Liver (tissue), 8 donors: ENCODE measurements at regions not wholly inside any gene's neighbourhood (a gene's known extent, or its start where the extent isn't known, plus 50 kb on each side); places are given as distances from the start of the nearest gene placed in this dataset.

ENCODE experiments used
- DNase-seq: peaks from one replicate; pipeline ENCODE4 v3.0.0-alpha.2; 2017; ENCODE audit warnings: low spot score
- H3K27ac ChIP-seq, 2 donors: one replicate each; pipeline ENCODE4 v1.7.0; 2013; ENCODE audit warnings: inconsistent platforms in 2 of 2, low read length in 2 of 2, control low read depth in 1 of 2, low read depth in 1 of 2, mild to moderate bottlenecking in 1 of 2
- H3K27me3 ChIP-seq, 4 donors: one replicate each; pipeline versions ENCODE4 v1.6.1 to v1.7.0; 2013; ENCODE audit warnings: low read length in 3 of 4, inconsistent platforms in 1 of 4, mild to moderate bottlenecking in 1 of 4, moderate library complexity in 1 of 4; ENCODE audit not compliant: control insufficient read depth in 4 of 4, insufficient read depth in 4 of 4
- H3K36me3 ChIP-seq, 4 donors: one replicate each; pipeline versions ENCODE4 v1.6.1 to v1.7.0; 2013; ENCODE audit warnings: low read length in 3 of 4, mild to moderate bottlenecking in 3 of 4, low read depth in 1 of 4, moderate library complexity in 1 of 4; ENCODE audit not compliant: control insufficient read depth in 4 of 4, insufficient read depth in 3 of 4
- H3K4me1 ChIP-seq, 4 donors: one replicate each; pipeline versions ENCODE4 v1.6.1 to v1.7.0; 2013; ENCODE audit warnings: low read length in 3 of 4, mild to moderate bottlenecking in 3 of 4, moderate library complexity in 1 of 4; ENCODE audit not compliant: control insufficient read depth in 4 of 4, insufficient read depth in 4 of 4
- H3K4me3 ChIP-seq, 3 donors: one replicate each; pipeline versions ENCODE4 v1.6.1 to v1.7.0; 2013; ENCODE audit warnings: low read length in 3 of 3, control low read depth in 1 of 3, low read depth in 1 of 3, mild to moderate bottlenecking in 1 of 3
- H3K9ac ChIP-seq, 2 donors: one replicate each; pipeline ENCODE4 v1.7.0; 2013; ENCODE audit warnings: low read length in 2 of 2, mild to moderate bottlenecking in 2 of 2, moderate library complexity in 2 of 2, control low read depth in 1 of 2, low read depth in 1 of 2
- H3K9me3 ChIP-seq, 4 donors: one replicate each; pipeline versions ENCODE4 v1.6.1 to v1.7.0; 2013; ENCODE audit warnings: low read length in 3 of 4; ENCODE audit not compliant: control insufficient read depth in 4 of 4
- EGR1 ChIP-seq, 2 donors: IDR thresholded peaks; 2 replicates each; pipeline ENCODE4 v1.6.1; 2016 to 2018; ENCODE audit warnings: antibody characterized with exemption in 2 of 2, low read depth in 2 of 2
- FOXA1 ChIP-seq: IDR thresholded peaks from 2 replicates; pipeline ENCODE4 v1.6.1; 2016; ENCODE audit warnings: antibody characterized with exemption
- FOXA2 ChIP-seq: IDR thresholded peaks from 2 replicates; pipeline ENCODE4 v1.6.1; 2016; ENCODE audit warnings: antibody characterized with exemption
- GABPA ChIP-seq, 2 donors: IDR thresholded peaks in 1 of 2; conservative IDR thresholded peaks in 1 of 2; 2 replicates each; pipeline ENCODE4 v1.6.1; 2016; ENCODE audit warnings: antibody characterized with exemption in 2 of 2, mild to moderate bottlenecking in 1 of 2, moderate library complexity in 1 of 2
- HNF4A ChIP-seq, 2 donors: conservative IDR thresholded peaks; 2 replicates each; pipeline ENCODE4 v1.6.1; 2016; ENCODE audit warnings: antibody characterized with exemption in 2 of 2, mild to moderate bottlenecking in 2 of 2
- HNF4G ChIP-seq: IDR thresholded peaks from 2 replicates; pipeline ENCODE4 v1.6.1; 2016; ENCODE audit warnings: antibody characterized with exemption
- JUND ChIP-seq, 2 donors: IDR thresholded peaks; 2 replicates each; pipeline ENCODE4 v1.6.1; 2016; ENCODE audit warnings: antibody characterized with exemption in 2 of 2
- NR2F2 ChIP-seq: IDR thresholded peaks from 2 replicates; pipeline ENCODE4 v1.6.1; 2016; ENCODE audit warnings: antibody characterized with exemption
- RXRA ChIP-seq, 2 donors: IDR thresholded peaks; 2 replicates each; pipeline ENCODE4 v1.6.1; 2017 to 2018; ENCODE audit warnings: antibody characterized with exemption in 2 of 2, mild to moderate bottlenecking in 1 of 2
- SP1 ChIP-seq: IDR thresholded peaks from 2 replicates; pipeline ENCODE4 v1.6.1; 2018; ENCODE audit warnings: antibody characterized with exemption, mild to moderate bottlenecking
- TAF1 ChIP-seq: conservative IDR thresholded peaks from 2 replicates; pipeline ENCODE4 v1.6.1; 2016; ENCODE audit warnings: antibody characterized with exemption, mild to moderate bottlenecking
- YY1 ChIP-seq: IDR thresholded peaks from 2 replicates; pipeline ENCODE4 v1.6.1; 2016; ENCODE audit warnings: antibody characterized with exemption, mild to moderate bottlenecking
- WGBS: extraction: QIAGEN DNeasy Blood & Tissue Kit; methylation state at CpG from one replicate; pipeline ENCODE4 v1.1.7; 2013; 5-methylcytosine and 5-hydroxymethylcytosine counted together
- TF ChIP-seq, protein P1 (sequence below): IDR thresholded peaks from 2 replicates; pipeline ENCODE4 v1.6.1; 2016; ENCODE audit warnings: antibody characterized with exemption
- TF ChIP-seq, protein P2 (sequence below): IDR thresholded peaks from 2 replicates; pipeline ENCODE4 v1.6.1; 2016; ENCODE audit warnings: antibody characterized with exemption, mild to moderate bottlenecking
- TF ChIP-seq, protein P3 (sequence below): IDR thresholded peaks from 2 replicates; pipeline ENCODE4 v1.6.1; 2016; ENCODE audit warnings: antibody characterized with exemption
- TF ChIP-seq, protein P4 (sequence below): fragments of 150-350 bp; IDR thresholded peaks from 2 replicates; pipeline ENCODE4 v1.5.1; 2017; ENCODE audit warnings: improper control_type of control experiment, low read depth, low read length; ENCODE audit not compliant: missing input control
- donor health status: healthy.
- donor health status: healthy.
- donor health status: healthy.
- donor health status: healthy.
- donor health status: healthy.

DNA sequence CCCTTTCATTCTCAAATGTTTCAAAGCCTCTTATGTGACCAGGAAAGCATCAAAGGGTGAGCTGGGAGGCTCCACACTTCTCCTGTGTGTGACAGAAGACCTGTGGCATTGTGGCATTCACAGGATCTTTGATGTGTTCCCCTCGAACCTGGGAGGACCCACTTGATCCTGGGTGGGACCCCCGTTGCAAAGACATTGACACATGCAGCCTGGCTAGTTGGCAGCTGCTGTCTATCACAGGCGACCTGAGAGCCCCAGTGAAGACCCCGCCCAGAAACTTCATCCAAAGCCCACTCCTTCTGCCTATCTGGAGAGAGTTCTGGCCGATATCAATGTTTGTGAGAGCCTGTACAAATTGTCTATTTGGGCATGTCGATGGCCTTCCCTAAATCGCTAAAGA, 140.4 kb upstream of the ATP2B2 start:
- no peak overlapping the region for H3K9ac ChIP-seq
- H3K9me3 ChIP-seq = no peaks in the 10 kb centered on the region
- H3K4me1 ChIP-seq = no peaks in the 10 kb centered on the region
- H3K27me3 ChIP-seq = no peaks in the 10 kb centered on the region
- H3K36me3 ChIP-seq = no peaks in the 10 kb centered on the region
- H3K4me3 ChIP-seq = no peak overlapping the region
- no peak overlapping the region for H3K27ac ChIP-seq
- no peak for DNase-seq
- TF ChIP-seq, protein P1, sequence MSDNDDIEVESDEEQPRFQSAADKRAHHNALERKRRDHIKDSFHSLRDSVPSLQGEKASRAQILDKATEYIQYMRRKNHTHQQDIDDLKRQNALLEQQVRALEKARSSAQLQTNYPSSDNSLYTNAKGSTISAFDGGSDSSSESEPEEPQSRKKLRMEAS = no peak
- no peak for TF ChIP-seq JUND (IDR thresholded peaks at IDR 0.05)
- no peak for TF ChIP-seq FOXA2
- TF ChIP-seq SP1 = no peak
- no peak for TF ChIP-seq GABPA (IDR thresholded peaks at IDR 0.05 in 1 of 2, conservative IDR thresholded peaks at IDR 0.05 in 1 of 2)
- no peak for TF ChIP-seq TAF1
- TF ChIP-seq, protein P2, sequence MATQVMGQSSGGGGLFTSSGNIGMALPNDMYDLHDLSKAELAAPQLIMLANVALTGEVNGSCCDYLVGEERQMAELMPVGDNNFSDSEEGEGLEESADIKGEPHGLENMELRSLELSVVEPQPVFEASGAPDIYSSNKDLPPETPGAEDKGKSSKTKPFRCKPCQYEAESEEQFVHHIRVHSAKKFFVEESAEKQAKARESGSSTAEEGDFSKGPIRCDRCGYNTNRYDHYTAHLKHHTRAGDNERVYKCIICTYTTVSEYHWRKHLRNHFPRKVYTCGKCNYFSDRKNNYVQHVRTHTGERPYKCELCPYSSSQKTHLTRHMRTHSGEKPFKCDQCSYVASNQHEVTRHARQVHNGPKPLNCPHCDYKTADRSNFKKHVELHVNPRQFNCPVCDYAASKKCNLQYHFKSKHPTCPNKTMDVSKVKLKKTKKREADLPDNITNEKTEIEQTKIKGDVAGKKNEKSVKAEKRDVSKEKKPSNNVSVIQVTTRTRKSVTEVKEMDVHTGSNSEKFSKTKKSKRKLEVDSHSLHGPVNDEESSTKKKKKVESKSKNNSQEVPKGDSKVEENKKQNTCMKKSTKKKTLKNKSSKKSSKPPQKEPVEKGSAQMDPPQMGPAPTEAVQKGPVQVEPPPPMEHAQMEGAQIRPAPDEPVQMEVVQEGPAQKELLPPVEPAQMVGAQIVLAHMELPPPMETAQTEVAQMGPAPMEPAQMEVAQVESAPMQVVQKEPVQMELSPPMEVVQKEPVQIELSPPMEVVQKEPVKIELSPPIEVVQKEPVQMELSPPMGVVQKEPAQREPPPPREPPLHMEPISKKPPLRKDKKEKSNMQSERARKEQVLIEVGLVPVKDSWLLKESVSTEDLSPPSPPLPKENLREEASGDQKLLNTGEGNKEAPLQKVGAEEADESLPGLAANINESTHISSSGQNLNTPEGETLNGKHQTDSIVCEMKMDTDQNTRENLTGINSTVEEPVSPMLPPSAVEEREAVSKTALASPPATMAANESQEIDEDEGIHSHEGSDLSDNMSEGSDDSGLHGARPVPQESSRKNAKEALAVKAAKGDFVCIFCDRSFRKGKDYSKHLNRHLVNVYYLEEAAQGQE = no peak
- TF ChIP-seq HNF4A (conservative IDR thresholded peaks at IDR 0.05) = no peak
- TF ChIP-seq RXRA (IDR thresholded peaks at IDR 0.05) = no peak
- 59% methylated on average over 7 of the region's 7 CpGs for WGBS

DNA sequence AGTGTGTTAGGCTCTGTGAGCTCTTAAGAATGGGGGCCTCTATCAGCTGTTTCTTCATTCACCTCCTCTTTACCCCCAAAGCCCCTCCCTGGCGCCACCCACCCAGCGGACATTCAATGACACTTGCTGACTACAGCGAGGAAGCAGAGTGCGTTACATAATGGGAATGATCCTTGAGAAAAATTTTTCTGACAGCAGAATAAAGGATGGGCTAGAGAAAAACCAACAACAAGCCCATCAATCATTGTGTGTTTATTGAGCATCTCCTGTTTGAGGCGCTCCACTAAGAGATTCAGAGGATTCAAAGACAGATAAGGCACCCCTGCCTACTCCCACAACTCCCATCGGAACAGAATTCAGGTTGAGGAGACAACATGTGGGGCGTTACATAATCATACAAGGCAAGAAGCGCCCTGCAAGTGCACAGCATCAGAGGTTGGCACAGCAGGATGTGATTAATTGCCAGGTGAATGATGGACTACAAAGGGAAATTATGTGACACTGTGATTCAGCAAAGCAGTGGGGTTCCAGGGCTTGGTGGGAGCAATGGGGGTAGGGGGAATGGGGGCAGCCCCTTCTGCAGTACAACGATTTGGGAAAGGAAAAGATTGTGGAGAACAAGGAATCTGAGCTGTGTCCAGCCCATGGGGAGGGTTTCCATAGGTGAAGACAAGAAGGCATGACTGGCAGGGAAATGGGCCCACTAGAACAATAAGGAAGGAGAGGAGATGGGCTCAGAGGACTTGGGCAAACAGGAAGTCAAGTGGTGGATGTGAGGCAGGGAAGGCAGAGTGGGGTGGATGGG, 141.3 kb upstream of the ATP2B2 start:
- no peak for DNase-seq
- Histone ChIP-seq H3K9me3 (no peaks in the 10 kb centered on the region), H3K36me3 (no peaks in the 10 kb centered on the region), H3K4me3 (no peak overlapping the region), H3K27ac (no peak overlapping the region), H3K9ac (no peak overlapping the region), H3K4me1 (no peaks in the 10 kb centered on the region), H3K27me3 (no peaks in the 10 kb centered on the region)
- TF ChIP-seq RXRA (IDR thresholded peaks at IDR 0.05) = no peak
- TF ChIP-seq EGR1 (IDR thresholded peaks at IDR 0.05; ENCODE audit: low read depth in 2 of 2) = no peak
- TF ChIP-seq NR2F2 = no peak
- TF ChIP-seq FOXA1 = no peak
- TF ChIP-seq, protein P3, sequence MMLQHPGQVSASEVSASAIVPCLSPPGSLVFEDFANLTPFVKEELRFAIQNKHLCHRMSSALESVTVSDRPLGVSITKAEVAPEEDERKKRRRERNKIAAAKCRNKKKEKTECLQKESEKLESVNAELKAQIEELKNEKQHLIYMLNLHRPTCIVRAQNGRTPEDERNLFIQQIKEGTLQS = no peak
- TF ChIP-seq, protein P4, sequence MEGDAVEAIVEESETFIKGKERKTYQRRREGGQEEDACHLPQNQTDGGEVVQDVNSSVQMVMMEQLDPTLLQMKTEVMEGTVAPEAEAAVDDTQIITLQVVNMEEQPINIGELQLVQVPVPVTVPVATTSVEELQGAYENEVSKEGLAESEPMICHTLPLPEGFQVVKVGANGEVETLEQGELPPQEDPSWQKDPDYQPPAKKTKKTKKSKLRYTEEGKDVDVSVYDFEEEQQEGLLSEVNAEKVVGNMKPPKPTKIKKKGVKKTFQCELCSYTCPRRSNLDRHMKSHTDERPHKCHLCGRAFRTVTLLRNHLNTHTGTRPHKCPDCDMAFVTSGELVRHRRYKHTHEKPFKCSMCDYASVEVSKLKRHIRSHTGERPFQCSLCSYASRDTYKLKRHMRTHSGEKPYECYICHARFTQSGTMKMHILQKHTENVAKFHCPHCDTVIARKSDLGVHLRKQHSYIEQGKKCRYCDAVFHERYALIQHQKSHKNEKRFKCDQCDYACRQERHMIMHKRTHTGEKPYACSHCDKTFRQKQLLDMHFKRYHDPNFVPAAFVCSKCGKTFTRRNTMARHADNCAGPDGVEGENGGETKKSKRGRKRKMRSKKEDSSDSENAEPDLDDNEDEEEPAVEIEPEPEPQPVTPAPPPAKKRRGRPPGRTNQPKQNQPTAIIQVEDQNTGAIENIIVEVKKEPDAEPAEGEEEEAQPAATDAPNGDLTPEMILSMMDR = no peak
- TF ChIP-seq HNF4G = no peak
- TF ChIP-seq YY1 = no peak
- no peak for TF ChIP-seq JUND (IDR thresholded peaks at IDR 0.05)
- no peak for TF ChIP-seq HNF4A (conservative IDR thresholded peaks at IDR 0.05)
- 73% methylated on average over 9 of the region's 9 CpGs for WGBS
